ENCODE measurements at regions not wholly inside any gene's neighbourhood (a gene's known extent, or its start where the extent isn't known, plus 50 kb on each side); places are given as distances from the start of the nearest gene placed in this dataset.

DNA sequence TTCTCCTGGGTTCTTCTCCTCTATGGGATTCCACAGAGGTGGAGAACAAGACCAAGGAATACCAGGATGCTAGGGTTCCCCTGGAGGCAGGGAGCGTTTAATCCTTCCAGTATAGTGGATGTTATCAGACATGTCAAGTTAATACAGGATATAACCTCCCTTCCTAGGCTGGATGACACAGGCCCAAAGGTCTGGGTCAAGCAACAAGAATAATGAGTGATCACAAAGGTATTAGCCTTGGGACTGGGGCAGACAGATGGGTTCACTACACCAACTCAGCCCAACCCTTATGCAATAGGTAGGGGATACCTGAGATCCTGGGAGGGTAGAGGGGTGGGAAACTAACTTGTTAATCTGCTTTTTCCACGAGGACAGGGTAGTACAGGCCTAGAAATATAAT, 690.3 kb downstream of the HTR1B start:
- H3K79me2 ChIP-seq (ENCODE audit: insufficient read depth, low read length), result no peaks in the 10 kb centered on the region
- H3K4me1 ChIP-seq (ENCODE audit: insufficient read depth, low read length), result no peaks in the 10 kb centered on the region
- in situ Hi-C loops (cut with HindIII; ENCODE audit: extremely low pct_ligation_motif_present, low pct_unique_long_range_greater_than_20kb), result no loop called here
- DNase-seq (ENCODE audit: low spot score) (no peak), FAIRE-seq (no peak), ATAC-seq (no peak)
- H3K9me3 ChIP-seq (ENCODE audit: low read length), result 0 out of 2 replicates have a peak, but pooled peaks cover 8% of the 10 kb centered on the region
- CTCF ChIA-PET (ENCODE audit: low intra/inter-chr PET ratio, low total read pairs), result no interaction called here
- no peak overlapping the region for H3K4me3 ChIP-seq (replicated peaks in 1 of 3; ENCODE audit: insufficient read depth in 1 of 3, low read depth in 2 of 3, low read length in 3 of 3)
- H3K27me3 ChIP-seq (ENCODE audit: control insufficient read depth in 1 of 2, insufficient read depth in 2 of 2, low read length in 2 of 2), result no peaks in the 10 kb centered on the region; a peak in 1 of 5 replicates
- H3K4me2 ChIP-seq (ENCODE audit: low read depth, low read length), result no peak overlapping the region
- intact Hi-C loops (cut with micrococcal nuclease; ENCODE audit: unreplicated experiment), result no loop called here
- no TSS peak for BruUV-seq (replicated peaks)
- H4K20me1 ChIP-seq (ENCODE audit: insufficient read depth, low read length), result no peaks in the 10 kb centered on the region
- H3K27ac ChIP-seq (ENCODE audit: extremely low read length, insufficient read depth, low read length), result no peak overlapping the region
- POLR2A ChIA-PET, result no interaction called here
- TF ChIP-seq ZFP36L1 (CRISPR knock-in tag; IDR thresholded peaks at IDR 0.05) (no peak), ZNF792 (CRISPR knock-in tag; IDR thresholded peaks at IDR 0.05) (no peak), EZH2 (conservative IDR thresholded peaks at IDR 0.05; ENCODE audit: low read depth, low read length) (no peak), GFI1 (CRISPR knock-in tag; IDR thresholded peaks at IDR 0.05; ENCODE audit: borderline replicate concordance) (no peak), ZNF124 (CRISPR knock-in tag; IDR thresholded peaks at IDR 0.05) (no peak), CCDC6 (CRISPR knock-in tag; IDR thresholded peaks at IDR 0.05) (no peak), ELF1 (CRISPR knock-in tag; IDR thresholded peaks at IDR 0.05) (no peak)
- TF ChIP-seq, protein P1, sequence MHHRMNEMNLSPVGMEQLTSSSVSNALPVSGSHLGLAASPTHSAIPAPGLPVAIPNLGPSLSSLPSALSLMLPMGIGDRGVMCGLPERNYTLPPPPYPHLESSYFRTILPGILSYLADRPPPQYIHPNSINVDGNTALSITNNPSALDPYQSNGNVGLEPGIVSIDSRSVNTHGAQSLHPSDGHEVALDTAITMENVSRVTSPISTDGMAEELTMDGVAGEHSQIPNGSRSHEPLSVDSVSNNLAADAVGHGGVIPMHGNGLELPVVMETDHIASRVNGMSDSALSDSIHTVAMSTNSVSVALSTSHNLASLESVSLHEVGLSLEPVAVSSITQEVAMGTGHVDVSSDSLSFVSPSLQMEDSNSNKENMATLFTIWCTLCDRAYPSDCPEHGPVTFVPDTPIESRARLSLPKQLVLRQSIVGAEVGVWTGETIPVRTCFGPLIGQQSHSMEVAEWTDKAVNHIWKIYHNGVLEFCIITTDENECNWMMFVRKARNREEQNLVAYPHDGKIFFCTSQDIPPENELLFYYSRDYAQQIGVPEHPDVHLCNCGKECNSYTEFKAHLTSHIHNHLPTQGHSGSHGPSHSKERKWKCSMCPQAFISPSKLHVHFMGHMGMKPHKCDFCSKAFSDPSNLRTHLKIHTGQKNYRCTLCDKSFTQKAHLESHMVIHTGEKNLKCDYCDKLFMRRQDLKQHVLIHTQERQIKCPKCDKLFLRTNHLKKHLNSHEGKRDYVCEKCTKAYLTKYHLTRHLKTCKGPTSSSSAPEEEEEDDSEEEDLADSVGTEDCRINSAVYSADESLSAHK (CRISPR knock-in tag; IDR thresholded peaks at IDR 0.05; ENCODE audit: borderline replicate concordance), result no peak
- TF ChIP-seq, protein P2, sequence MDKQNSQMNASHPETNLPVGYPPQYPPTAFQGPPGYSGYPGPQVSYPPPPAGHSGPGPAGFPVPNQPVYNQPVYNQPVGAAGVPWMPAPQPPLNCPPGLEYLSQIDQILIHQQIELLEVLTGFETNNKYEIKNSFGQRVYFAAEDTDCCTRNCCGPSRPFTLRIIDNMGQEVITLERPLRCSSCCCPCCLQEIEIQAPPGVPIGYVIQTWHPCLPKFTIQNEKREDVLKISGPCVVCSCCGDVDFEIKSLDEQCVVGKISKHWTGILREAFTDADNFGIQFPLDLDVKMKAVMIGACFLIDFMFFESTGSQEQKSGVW (CRISPR knock-in tag; IDR thresholded peaks at IDR 0.05; ENCODE audit: borderline replicate concordance), result no peak
- no peaks in the 10 kb centered on the region for H3K36me3 ChIP-seq (replicated peaks in 1 of 2; ENCODE audit: control insufficient read depth in 1 of 2, insufficient read depth in 2 of 2, low read length in 2 of 2)
- no peak overlapping the region for H2AFZ ChIP-seq (ENCODE audit: low read length)
- 0% methylated on average over 2 of the region's 2 CpGs for WGBS (ENCODE audit: low lambda C conversion rate)
- H3K9ac ChIP-seq (ENCODE audit: insufficient read depth, low read depth, low read length), result no peak overlapping the region

All from HepG2 (cell line).